HG03521 (cell line): ENCODE measurements at regions not wholly inside any gene's neighbourhood (a gene's known extent, or its start where the extent isn't known, plus 50 kb on each side); places are given as distances from the start of the nearest gene placed in this dataset.

ENCODE experiments used
- ATAC-seq: cut with Tn5 transposase; IDR thresholded peaks from one replicate; pipeline ENCODE4 v1.9.1; 2021; ENCODE audit warnings: mild to moderate bottlenecking, moderate library complexity; ENCODE audit not compliant: unreplicated experiment

GRCh38 chr2:234135750-234136221, 85.3 kb downstream of the SPP2 start:
- ATAC-seq: no peak

DNA sequence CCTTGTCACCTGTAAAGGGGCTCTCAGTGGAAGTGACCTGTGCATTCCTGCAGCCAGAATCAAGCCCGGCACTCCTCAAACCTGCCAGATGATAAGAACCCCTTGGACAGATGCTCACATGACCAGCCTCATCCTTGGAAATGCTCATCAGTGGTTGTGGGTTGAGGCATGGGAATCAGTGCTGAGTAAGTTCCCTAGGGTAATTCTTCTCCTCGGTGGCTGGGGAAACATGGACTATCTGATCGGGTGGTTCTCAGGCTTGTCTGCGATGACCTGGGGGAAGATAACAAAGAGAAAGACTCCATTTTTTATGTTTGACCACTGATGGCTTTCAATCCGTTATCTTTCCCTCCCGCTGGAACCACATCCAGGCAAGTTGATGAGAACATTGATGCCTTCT, 84.0 kb downstream of the SPP2 start:
- no peak for ATAC-seq

DNA sequence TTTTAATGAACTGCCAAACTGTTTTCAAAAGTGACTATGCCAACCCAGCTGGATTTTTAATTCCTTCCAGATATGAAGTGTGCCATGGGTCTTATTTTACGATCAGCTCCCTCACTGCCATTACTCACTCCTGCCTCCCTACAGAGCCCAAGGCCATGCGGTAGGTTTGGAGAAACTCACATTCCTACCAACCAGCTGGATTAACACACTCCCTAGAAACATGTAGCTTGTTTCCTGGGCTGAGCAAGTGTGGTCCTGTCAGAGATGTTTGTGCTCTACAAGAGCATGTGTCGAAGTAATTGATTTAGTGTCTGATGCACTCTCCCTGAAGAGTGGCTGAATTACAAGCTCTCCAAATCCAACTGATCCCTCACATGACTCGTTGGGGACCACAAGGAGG, 82.5 kb downstream of the SPP2 start:
- ATAC-seq: no peak

- no peak for ATAC-seq
Observed at GRCh38 chr2:234130777-234131181, 80.3 kb downstream of the SPP2 start.

DNA sequence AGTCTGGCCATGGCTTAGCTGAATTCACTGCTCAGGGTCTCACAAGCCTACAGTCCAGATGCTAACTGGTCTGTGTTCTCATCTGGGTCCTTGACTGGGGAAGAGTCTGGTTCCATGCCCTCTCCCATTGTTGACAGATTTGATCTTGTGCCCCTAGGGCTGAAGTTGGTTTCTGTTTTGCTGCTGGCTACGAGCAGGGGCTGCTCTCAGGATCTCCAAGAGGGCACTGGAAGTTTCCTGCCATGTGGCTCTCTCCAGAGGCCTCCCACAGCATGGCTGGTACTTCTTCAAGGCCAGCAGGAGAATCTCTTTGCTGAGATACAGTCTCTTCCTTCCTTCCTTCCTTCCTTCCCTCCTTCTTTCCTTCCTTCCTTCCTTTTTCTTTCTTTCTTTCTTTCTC, 78.1 kb downstream of the SPP2 start:
- ATAC-seq: no peak
